Lower leg skin (tissue), 3 donors: ENCODE measurements at regions not wholly inside any gene's neighbourhood (a gene's known extent, or its start where the extent isn't known, plus 50 kb on each side); places are given as distances from the start of the nearest gene placed in this dataset.
"Not testable (repeated sequence)": the region's sequence is repeated elsewhere in the genome, so short reads cannot be mapped to it uniquely, and the experiment has no call there.

ENCODE experiments used
- CTCF ChIP-seq, 3 donors: fragments of 450-650 bp; IDR thresholded peaks; one replicate each; pipeline ENCODE4 v1.5.1; 2016; ENCODE audit warnings: antibody characterized with exemption in 3 of 3, mild to moderate bottlenecking in 3 of 3, moderate library complexity in 2 of 3
- POLR2A ChIP-seq, 2 donors: fragments of 450-650 bp; IDR thresholded peaks; one replicate each; pipeline ENCODE4 v1.6.1; 2016 to 2017; ENCODE audit warnings: antibody characterized with exemption in 2 of 2, mild to moderate bottlenecking in 1 of 2, moderate library complexity in 1 of 2

- not testable (repeated sequence) for TF ChIP-seq POLR2A, CTCF (IDR thresholded peaks at IDR 0.05)
Measured at GRCh38 chr12:46510257-46510656, 137.7 kb upstream of the SLC38A2 start.
